GM23248 (cell line): ENCODE measurements at regions not wholly inside any gene's neighbourhood (a gene's known extent, or its start where the extent isn't known, plus 50 kb on each side); places are given as distances from the start of the nearest gene placed in this dataset.

ENCODE experiments used
- DNase-seq: peaks from one replicate; pipeline ENCODE4 v3.0.0-alpha.2; 2015
- H2AFZ ChIP-seq: fragments of 200-600 bp; sonication (generic); 2 replicates; pipeline ENCODE4 v1.6.1; 2016; ENCODE audit warnings: antibody characterized with exemption
- H3F3A ChIP-seq: fragments of 200-600 bp; sonication (generic); 2 replicates; pipeline ENCODE4 v1.6.1; 2016; ENCODE audit warnings: mild to moderate bottlenecking, antibody characterized with exemption, mixed run types; ENCODE audit not compliant: insufficient read depth
- H3K27ac ChIP-seq: fragments of 200-600 bp; sonication (generic); 2 replicates; pipeline ENCODE4 v1.5.1; 2016; ENCODE audit warnings: mild to moderate bottlenecking
- H3K27me3 ChIP-seq: fragments of 200-600 bp; sonication (generic); replicated peaks from 2 replicates; pipeline ENCODE4 v1.6.1; 2016; ENCODE audit warnings: mild to moderate bottlenecking; ENCODE audit not compliant: insufficient read depth
- H3K36me3 ChIP-seq: fragments of 200-600 bp; sonication (generic); 2 replicates; pipeline ENCODE4 v1.6.1; 2016; ENCODE audit warnings: low read depth, mild to moderate bottlenecking
- H3K4me1 ChIP-seq: fragments of 200-600 bp; sonication (generic); 2 replicates; pipeline ENCODE4 v1.6.1; 2016; ENCODE audit warnings: mild to moderate bottlenecking; ENCODE audit not compliant: insufficient read depth
- H3K4me2 ChIP-seq: fragments of 200-600 bp; sonication (generic); one replicate; pipeline ENCODE4 v1.6.1; 2016; ENCODE audit warnings: mild to moderate bottlenecking; ENCODE audit not compliant: unreplicated experiment
- H3K4me3 ChIP-seq: fragments of 200-600 bp; sonication (generic); 2 replicates; pipeline ENCODE4 v1.5.1; 2016; ENCODE audit warnings: mild to moderate bottlenecking
- H3K79me2 ChIP-seq: fragments of 200-600 bp; sonication (generic); 2 replicates; pipeline ENCODE4 v1.6.1; 2016; ENCODE audit warnings: mild to moderate bottlenecking; ENCODE audit not compliant: insufficient read depth
- H3K9ac ChIP-seq: fragments of 200-600 bp; sonication (generic); 2 replicates; pipeline ENCODE4 v1.6.1; 2016; ENCODE audit warnings: mild to moderate bottlenecking
- H3K9me2 ChIP-seq: fragments of 200-600 bp; sonication (generic); 2 replicates; pipeline ENCODE4 v1.6.1; 2016; ENCODE audit warnings: mixed run types, mild to moderate bottlenecking, moderate library complexity; ENCODE audit not compliant: insufficient read depth
- H3K9me3 ChIP-seq: fragments of 200-600 bp; sonication (generic); one replicate; pipeline ENCODE4 v1.6.1; 2017; ENCODE audit warnings: low read depth
- H4K20me1 ChIP-seq: fragments of 200-600 bp; sonication (generic); 2 replicates; pipeline ENCODE4 v1.6.0; 2016; ENCODE audit not compliant: insufficient read depth
- EZH2 ChIP-seq: fragments of 200-600 bp; sonication (generic); IDR thresholded peaks from 2 replicates; pipeline ENCODE4 v1.6.1; 2018; ENCODE audit warnings: antibody characterized with exemption, mild to moderate bottlenecking; ENCODE audit not compliant: insufficient read depth, poor library complexity, severe bottlenecking
- EZH2phosphoT487 ChIP-seq: fragments of 200-600 bp; sonication (generic); IDR thresholded peaks from 2 replicates; pipeline ENCODE4 v1.6.1; 2018; ENCODE audit warnings: antibody characterized with exemption, moderate library complexity, mild to moderate bottlenecking, low read depth; ENCODE audit not compliant: insufficient read depth
- WGBS, 2 experiments: methylation state at CpG; one replicate each; pipeline ENCODE4 v1.1.6; 2015 to 2017; ENCODE audit warnings: low lambda C conversion rate in 2 of 2, low coverage in 1 of 2; ENCODE audit errors: missing lambda C conversion rate in 2 of 2; 5-methylcytosine and 5-hydroxymethylcytosine counted together
- in situ Hi-C: fragments of 300-500 bp; cut with MboI; formaldehyde crosslinking; loops from 2 replicates; pipeline ENCODE4 v1.15.0; 2020

- no peak for DNase-seq
- H3K27ac ChIP-seq = no peak overlapping the region
- H3K4me3 ChIP-seq = no peak overlapping the region
- no peak overlapping the region for H3K4me2 ChIP-seq
- H3K9me3 ChIP-seq = no peaks in the 10 kb centered on the region
- H3K27me3 ChIP-seq = no peaks in the 10 kb centered on the region
- peaks cover 18% of the 10 kb centered on the region for H3K4me1 ChIP-seq
- H3K9me2 ChIP-seq = no peaks in the 10 kb centered on the region
- H3K36me3 ChIP-seq = no peaks in the 10 kb centered on the region
- no peak overlapping the region for H3K9ac ChIP-seq
- H3F3A ChIP-seq = peaks cover 5% of the 10 kb centered on the region
- H2AFZ ChIP-seq = no peak overlapping the region
- in situ Hi-C loops = no loop called here
- H3K79me2 ChIP-seq = no peaks in the 10 kb centered on the region
- no peaks in the 10 kb centered on the region for H4K20me1 ChIP-seq
- TF ChIP-seq EZH2phosphoT487 = no peak
- TF ChIP-seq EZH2 = no peak
Measured at GRCh38 chr3:43173949-43174348, 68.1 kb upstream of the POMGNT2 start.

- in situ Hi-C loops = no loop called here
- no peak for TF ChIP-seq EZH2phosphoT487
- TF ChIP-seq EZH2 = no peak
- H3K4me1 ChIP-seq = peaks cover 12% of the 10 kb centered on the region
- H4K20me1 ChIP-seq = no peaks in the 10 kb centered on the region
- no peaks in the 10 kb centered on the region; the same call in 1 of the 2 replicates for H3F3A ChIP-seq
- 29 to 32% methylated on average over 5 of the region's 5 CpGs for WGBS, 2 experiments
- no peaks in the 10 kb centered on the region for H3K79me2 ChIP-seq
- peak overlapping the region; percentile 46; the same call in 1 of the 2 replicates for H2AFZ ChIP-seq
- no peaks in the 10 kb centered on the region for H3K9me3 ChIP-seq
- H3K4me2 ChIP-seq = peak overlapping the region; percentile 34
- H3K36me3 ChIP-seq = no peaks in the 10 kb centered on the region
- no peaks in the 10 kb centered on the region for H3K27me3 ChIP-seq
- H3K9me2 ChIP-seq = no peaks in the 10 kb centered on the region
- peak overlapping the region; percentile 52 for H3K27ac ChIP-seq
- H3K4me3 ChIP-seq = no peak overlapping the region
- H3K9ac ChIP-seq = no peak overlapping the region
- DNase-seq = peak; percentile 55
Measured at GRCh38 chr3:43171748-43172147, 65.9 kb upstream of the POMGNT2 start.

GRCh38 chr3:43170553-43170952 lies 64.7 kb upstream of the POMGNT2 start:
- no peak for TF ChIP-seq EZH2phosphoT487
- Histone ChIP-seq H3K9me2 (no peaks in the 10 kb centered on the region), H3K4me3 (no peak overlapping the region), H3K27ac (no peak overlapping the region), H3K9ac (no peak overlapping the region), H3F3A (no peaks in the 10 kb centered on the region; the same call in 1 of the 2 replicates), H3K4me1 (peaks cover 12% of the 10 kb centered on the region), H3K36me3 (no peaks in the 10 kb centered on the region), H3K4me2 (no peak overlapping the region), H4K20me1 (no peaks in the 10 kb centered on the region), H3K79me2 (no peaks in the 10 kb centered on the region), H3K9me3 (no peaks in the 10 kb centered on the region), H3K27me3 (no peaks in the 10 kb centered on the region), H2AFZ (peak overlapping the region; percentile 33)
- WGBS, 2 experiments = 42 to 47% methylated on average over 7 of the region's 7 CpGs
- no peak for DNase-seq
- in situ Hi-C loops = no loop called here

- in situ Hi-C loops = loop anchor here (10.0 kb wide), 1 partner anchor 325 kb away; no protein-coding TSS in a partner anchor
- Histone ChIP-seq H3K9ac (no peak overlapping the region), H3K36me3 (no peaks in the 10 kb centered on the region), H3K9me2 (no peaks in the 10 kb centered on the region), H4K20me1 (no peaks in the 10 kb centered on the region), H3K4me1 (peaks cover 12% of the 10 kb centered on the region), H3K27ac (no peak overlapping the region), H3K4me2 (no peak overlapping the region), H3K9me3 (no peaks in the 10 kb centered on the region), H3F3A (no peaks in the 10 kb centered on the region; the same call in 1 of the 2 replicates), H3K79me2 (no peaks in the 10 kb centered on the region), H3K4me3 (no peak overlapping the region), H2AFZ (0 out of 2 replicates have a peak overlapping the region, but pooled peaks have one; percentile 33), H3K27me3 (no peaks in the 10 kb centered on the region)
- 76 to 78% methylated on average over 4 of the region's 4 CpGs for WGBS, 2 experiments
- TF ChIP-seq EZH2 (no peak), EZH2phosphoT487 (no peak)
- DNase-seq = no peak
Measured at GRCh38 chr3:43169987-43170386, 64.1 kb upstream of the POMGNT2 start.

- no peak overlapping the region for H3K9ac ChIP-seq
- in situ Hi-C loops = loop anchor here (10.0 kb wide), 1 partner anchor 328 kb away; no protein-coding TSS in a partner anchor
- no peaks in the 10 kb centered on the region for H4K20me1 ChIP-seq
- no peaks in the 10 kb centered on the region for H3K9me2 ChIP-seq
- H3K4me2 ChIP-seq = no peak overlapping the region
- no peaks in the 10 kb centered on the region for H3K27me3 ChIP-seq
- H3K4me3 ChIP-seq = no peak overlapping the region
- TF ChIP-seq EZH2phosphoT487 (no peak), EZH2 (no peak)
- no peaks in the 10 kb centered on the region for H3K36me3 ChIP-seq
- H2AFZ ChIP-seq = no peak overlapping the region
- no peak for DNase-seq
- H3F3A ChIP-seq = no peaks in the 10 kb centered on the region; the same call in 1 of the 2 replicates
- no peaks in the 10 kb centered on the region for H3K9me3 ChIP-seq
- H3K79me2 ChIP-seq = no peaks in the 10 kb centered on the region
- H3K4me1 ChIP-seq = peaks cover 4% of the 10 kb centered on the region
- 6 to 25% methylated on average over 1 of the region's 1 CpG for WGBS, 2 experiments
- H3K27ac ChIP-seq = no peak overlapping the region
Measured at GRCh38 chr3:43166406-43166805, 60.5 kb upstream of the POMGNT2 start.
